Liver (tissue), 8 donors: ENCODE measurements at regions not wholly inside any gene's neighbourhood (a gene's known extent, or its start where the extent isn't known, plus 50 kb on each side); places are given as distances from the start of the nearest gene placed in this dataset.

ENCODE experiments used
- DNase-seq: peaks from one replicate; pipeline ENCODE4 v3.0.0-alpha.2; 2017; ENCODE audit warnings: low spot score
- H3K27ac ChIP-seq, 2 donors: one replicate each; pipeline ENCODE4 v1.7.0; 2013; ENCODE audit warnings: inconsistent platforms in 2 of 2, low read length in 2 of 2, control low read depth in 1 of 2, low read depth in 1 of 2, mild to moderate bottlenecking in 1 of 2
- H3K27me3 ChIP-seq, 4 donors: one replicate each; pipeline versions ENCODE4 v1.6.1 to v1.7.0; 2013; ENCODE audit warnings: low read length in 3 of 4, inconsistent platforms in 1 of 4, mild to moderate bottlenecking in 1 of 4, moderate library complexity in 1 of 4; ENCODE audit not compliant: control insufficient read depth in 4 of 4, insufficient read depth in 4 of 4
- H3K36me3 ChIP-seq, 4 donors: one replicate each; pipeline versions ENCODE4 v1.6.1 to v1.7.0; 2013; ENCODE audit warnings: low read length in 3 of 4, mild to moderate bottlenecking in 3 of 4, low read depth in 1 of 4, moderate library complexity in 1 of 4; ENCODE audit not compliant: control insufficient read depth in 4 of 4, insufficient read depth in 3 of 4
- H3K4me1 ChIP-seq, 4 donors: one replicate each; pipeline versions ENCODE4 v1.6.1 to v1.7.0; 2013; ENCODE audit warnings: low read length in 3 of 4, mild to moderate bottlenecking in 3 of 4, moderate library complexity in 1 of 4; ENCODE audit not compliant: control insufficient read depth in 4 of 4, insufficient read depth in 4 of 4
- H3K4me3 ChIP-seq, 3 donors: one replicate each; pipeline versions ENCODE4 v1.6.1 to v1.7.0; 2013; ENCODE audit warnings: low read length in 3 of 3, control low read depth in 1 of 3, low read depth in 1 of 3, mild to moderate bottlenecking in 1 of 3
- H3K9ac ChIP-seq, 2 donors: one replicate each; pipeline ENCODE4 v1.7.0; 2013; ENCODE audit warnings: low read length in 2 of 2, mild to moderate bottlenecking in 2 of 2, moderate library complexity in 2 of 2, control low read depth in 1 of 2, low read depth in 1 of 2
- H3K9me3 ChIP-seq, 4 donors: one replicate each; pipeline versions ENCODE4 v1.6.1 to v1.7.0; 2013; ENCODE audit warnings: low read length in 3 of 4; ENCODE audit not compliant: control insufficient read depth in 4 of 4
- FOXA1 ChIP-seq: IDR thresholded peaks from 2 replicates; pipeline ENCODE4 v1.6.1; 2016; ENCODE audit warnings: antibody characterized with exemption
- GABPA ChIP-seq, 2 donors: IDR thresholded peaks in 1 of 2; conservative IDR thresholded peaks in 1 of 2; 2 replicates each; pipeline ENCODE4 v1.6.1; 2016; ENCODE audit warnings: antibody characterized with exemption in 2 of 2, mild to moderate bottlenecking in 1 of 2, moderate library complexity in 1 of 2
- HNF4A ChIP-seq, 2 donors: conservative IDR thresholded peaks; 2 replicates each; pipeline ENCODE4 v1.6.1; 2016; ENCODE audit warnings: antibody characterized with exemption in 2 of 2, mild to moderate bottlenecking in 2 of 2
- HNF4G ChIP-seq: IDR thresholded peaks from 2 replicates; pipeline ENCODE4 v1.6.1; 2016; ENCODE audit warnings: antibody characterized with exemption
- JUND ChIP-seq, 2 donors: IDR thresholded peaks; 2 replicates each; pipeline ENCODE4 v1.6.1; 2016; ENCODE audit warnings: antibody characterized with exemption in 2 of 2
- MAX ChIP-seq: IDR thresholded peaks from 2 replicates; pipeline ENCODE4 v1.6.1; 2016; ENCODE audit warnings: antibody characterized with exemption
- NR2F2 ChIP-seq: IDR thresholded peaks from 2 replicates; pipeline ENCODE4 v1.6.1; 2016; ENCODE audit warnings: antibody characterized with exemption
- TAF1 ChIP-seq: conservative IDR thresholded peaks from 2 replicates; pipeline ENCODE4 v1.6.1; 2016; ENCODE audit warnings: antibody characterized with exemption, mild to moderate bottlenecking
- WGBS: extraction: QIAGEN DNeasy Blood & Tissue Kit; methylation state at CpG from one replicate; pipeline ENCODE4 v1.1.7; 2013; 5-methylcytosine and 5-hydroxymethylcytosine counted together
- TF ChIP-seq, protein P1 (sequence below): IDR thresholded peaks from 2 replicates; pipeline ENCODE4 v1.6.1; 2016; ENCODE audit warnings: antibody characterized with exemption, mild to moderate bottlenecking
- TF ChIP-seq, protein P2 (sequence below): fragments of 150-350 bp; IDR thresholded peaks from 2 replicates; pipeline ENCODE4 v1.5.1; 2017; ENCODE audit warnings: improper control_type of control experiment, low read depth, low read length; ENCODE audit not compliant: missing input control
- donor health status: healthy.
- donor health status: healthy.
- donor health status: healthy.
- donor health status: healthy.
- donor health status: healthy.

GRCh38 chr12:41846718-41847117 lies 298.0 kb downstream of the GXYLT1 start (continued):
- TF ChIP-seq, protein P1, sequence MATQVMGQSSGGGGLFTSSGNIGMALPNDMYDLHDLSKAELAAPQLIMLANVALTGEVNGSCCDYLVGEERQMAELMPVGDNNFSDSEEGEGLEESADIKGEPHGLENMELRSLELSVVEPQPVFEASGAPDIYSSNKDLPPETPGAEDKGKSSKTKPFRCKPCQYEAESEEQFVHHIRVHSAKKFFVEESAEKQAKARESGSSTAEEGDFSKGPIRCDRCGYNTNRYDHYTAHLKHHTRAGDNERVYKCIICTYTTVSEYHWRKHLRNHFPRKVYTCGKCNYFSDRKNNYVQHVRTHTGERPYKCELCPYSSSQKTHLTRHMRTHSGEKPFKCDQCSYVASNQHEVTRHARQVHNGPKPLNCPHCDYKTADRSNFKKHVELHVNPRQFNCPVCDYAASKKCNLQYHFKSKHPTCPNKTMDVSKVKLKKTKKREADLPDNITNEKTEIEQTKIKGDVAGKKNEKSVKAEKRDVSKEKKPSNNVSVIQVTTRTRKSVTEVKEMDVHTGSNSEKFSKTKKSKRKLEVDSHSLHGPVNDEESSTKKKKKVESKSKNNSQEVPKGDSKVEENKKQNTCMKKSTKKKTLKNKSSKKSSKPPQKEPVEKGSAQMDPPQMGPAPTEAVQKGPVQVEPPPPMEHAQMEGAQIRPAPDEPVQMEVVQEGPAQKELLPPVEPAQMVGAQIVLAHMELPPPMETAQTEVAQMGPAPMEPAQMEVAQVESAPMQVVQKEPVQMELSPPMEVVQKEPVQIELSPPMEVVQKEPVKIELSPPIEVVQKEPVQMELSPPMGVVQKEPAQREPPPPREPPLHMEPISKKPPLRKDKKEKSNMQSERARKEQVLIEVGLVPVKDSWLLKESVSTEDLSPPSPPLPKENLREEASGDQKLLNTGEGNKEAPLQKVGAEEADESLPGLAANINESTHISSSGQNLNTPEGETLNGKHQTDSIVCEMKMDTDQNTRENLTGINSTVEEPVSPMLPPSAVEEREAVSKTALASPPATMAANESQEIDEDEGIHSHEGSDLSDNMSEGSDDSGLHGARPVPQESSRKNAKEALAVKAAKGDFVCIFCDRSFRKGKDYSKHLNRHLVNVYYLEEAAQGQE = no peak
- TF ChIP-seq NR2F2 (no peak), TAF1 (no peak)

DNA sequence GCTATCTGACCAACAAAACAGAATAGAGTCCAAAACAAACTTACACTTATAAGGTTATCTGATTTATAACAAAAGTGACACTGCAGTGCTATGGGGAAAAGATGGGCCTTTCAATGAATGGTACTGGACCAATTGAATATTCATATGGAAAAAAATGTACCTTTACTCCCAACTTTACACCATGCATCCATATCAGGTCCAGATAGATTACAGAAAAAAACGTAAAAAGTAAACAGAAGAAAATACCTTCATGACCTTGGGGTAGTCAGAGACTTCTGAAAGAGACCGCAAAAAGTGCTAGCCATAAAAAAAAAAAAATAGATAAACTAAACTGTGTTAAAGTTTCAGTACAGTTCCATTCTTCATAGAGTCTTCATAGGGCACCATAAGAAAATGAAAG lies 308.3 kb downstream of the GXYLT1 start:
- no peaks in the 10 kb centered on the region for H3K36me3 ChIP-seq
- 72% methylated on average over 2 of the region's 2 CpGs for WGBS
- no peak for DNase-seq

More for the DNA sequence above, 308.3 kb downstream of the GXYLT1 start:
- H3K9me3 ChIP-seq = no peaks in the 10 kb centered on the region
- H3K4me3 ChIP-seq = no peak overlapping the region
- TF ChIP-seq HNF4G = no peak
- TF ChIP-seq GABPA (IDR thresholded peaks at IDR 0.05 in 1 of 2, conservative IDR thresholded peaks at IDR 0.05 in 1 of 2) = no peak
- TF ChIP-seq, protein P1 = no peak
- no peak for TF ChIP-seq JUND (IDR thresholded peaks at IDR 0.05)
- TF ChIP-seq FOXA1 = no peak
- TF ChIP-seq, protein P2, sequence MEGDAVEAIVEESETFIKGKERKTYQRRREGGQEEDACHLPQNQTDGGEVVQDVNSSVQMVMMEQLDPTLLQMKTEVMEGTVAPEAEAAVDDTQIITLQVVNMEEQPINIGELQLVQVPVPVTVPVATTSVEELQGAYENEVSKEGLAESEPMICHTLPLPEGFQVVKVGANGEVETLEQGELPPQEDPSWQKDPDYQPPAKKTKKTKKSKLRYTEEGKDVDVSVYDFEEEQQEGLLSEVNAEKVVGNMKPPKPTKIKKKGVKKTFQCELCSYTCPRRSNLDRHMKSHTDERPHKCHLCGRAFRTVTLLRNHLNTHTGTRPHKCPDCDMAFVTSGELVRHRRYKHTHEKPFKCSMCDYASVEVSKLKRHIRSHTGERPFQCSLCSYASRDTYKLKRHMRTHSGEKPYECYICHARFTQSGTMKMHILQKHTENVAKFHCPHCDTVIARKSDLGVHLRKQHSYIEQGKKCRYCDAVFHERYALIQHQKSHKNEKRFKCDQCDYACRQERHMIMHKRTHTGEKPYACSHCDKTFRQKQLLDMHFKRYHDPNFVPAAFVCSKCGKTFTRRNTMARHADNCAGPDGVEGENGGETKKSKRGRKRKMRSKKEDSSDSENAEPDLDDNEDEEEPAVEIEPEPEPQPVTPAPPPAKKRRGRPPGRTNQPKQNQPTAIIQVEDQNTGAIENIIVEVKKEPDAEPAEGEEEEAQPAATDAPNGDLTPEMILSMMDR = no peak
- no peak for TF ChIP-seq HNF4A (conservative IDR thresholded peaks at IDR 0.05)
- no peak for TF ChIP-seq MAX
- no peaks in the 10 kb centered on the region for H3K4me1 ChIP-seq
- H3K27me3 ChIP-seq = peaks cover 0 to 2% (median 0%) of the 10 kb centered on the region in 4 donors
- no peak overlapping the region for H3K27ac ChIP-seq
- no peak overlapping the region for H3K9ac ChIP-seq
